NCI-H2171 treated with DMSO at 0.1 percent for 48 hours (cell line): ENCODE measurements at regions not wholly inside any gene's neighbourhood (a gene's known extent, or its start where the extent isn't known, plus 50 kb on each side); places are given as distances from the start of the nearest gene placed in this dataset.
"Not testable (repeated sequence)": the region's sequence is repeated elsewhere in the genome, so short reads cannot be mapped to it uniquely, and the experiment has no call there.

Experiments
- DNase-seq: peaks from one replicate; lab custom pipeline; 2025; lab: John Stamatoyannopoulos, UW

DNA sequence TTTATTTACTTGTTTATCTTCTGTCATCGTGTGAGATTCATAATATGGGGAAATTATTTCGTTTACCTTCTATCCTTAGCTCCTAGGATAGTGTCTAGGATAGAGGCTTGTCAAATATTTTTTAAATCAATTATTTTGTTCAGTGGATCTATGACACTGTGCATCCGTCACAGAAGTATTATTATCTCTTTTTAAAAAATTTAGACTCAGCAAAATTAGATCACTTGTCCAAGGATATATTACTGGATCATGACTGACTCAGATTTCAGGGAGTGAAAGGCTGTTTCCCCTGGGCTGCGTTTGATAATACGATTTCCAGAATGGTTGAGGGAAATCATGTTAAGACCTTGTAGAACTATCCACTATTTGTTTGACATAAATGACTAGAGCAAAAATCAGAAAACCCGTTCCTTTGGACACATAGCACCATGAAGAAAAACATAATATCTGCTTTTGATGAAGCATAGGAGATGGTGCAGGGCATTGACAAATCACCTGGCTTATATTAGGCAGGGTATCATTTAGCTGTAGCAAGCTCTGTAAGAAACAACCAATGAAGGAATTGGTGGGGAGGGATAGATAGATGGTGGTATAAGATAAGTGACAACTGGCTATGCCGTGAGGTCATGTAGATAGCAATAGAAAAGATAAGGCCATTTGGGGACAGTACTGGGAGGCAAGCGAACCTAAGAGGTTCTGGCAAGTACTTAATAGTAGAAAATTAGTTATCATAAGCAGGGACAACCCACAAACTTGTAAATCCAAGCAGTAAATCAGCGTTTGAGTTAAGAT is 465.2 kb upstream of the MAN1A1 start:
- no peak for DNase-seq

DNA sequence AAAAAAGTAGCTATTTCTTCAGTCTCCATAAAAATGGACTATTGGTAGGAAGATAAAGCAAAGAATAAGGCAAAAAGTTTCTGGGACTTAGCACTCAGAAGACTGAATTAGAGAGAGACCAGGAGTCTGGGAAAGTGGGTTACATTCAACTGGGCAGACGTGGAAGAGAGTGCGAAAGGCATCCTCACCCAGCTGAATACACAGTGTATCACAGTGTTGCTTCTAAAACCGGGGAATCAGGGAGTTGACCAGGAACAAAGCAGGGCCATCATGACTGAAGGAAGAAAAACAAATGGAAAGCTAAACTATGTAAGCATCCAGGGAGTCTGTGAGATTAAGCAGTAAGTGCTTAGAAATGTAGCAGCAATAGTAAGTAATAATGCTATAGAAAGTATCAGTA is 452.9 kb upstream of the MAN1A1 start:
- no peak for DNase-seq

- DNase-seq = no peak
Observed at GRCh38 chr6:119801056-119801455, 451.5 kb upstream of the MAN1A1 start.

DNA sequence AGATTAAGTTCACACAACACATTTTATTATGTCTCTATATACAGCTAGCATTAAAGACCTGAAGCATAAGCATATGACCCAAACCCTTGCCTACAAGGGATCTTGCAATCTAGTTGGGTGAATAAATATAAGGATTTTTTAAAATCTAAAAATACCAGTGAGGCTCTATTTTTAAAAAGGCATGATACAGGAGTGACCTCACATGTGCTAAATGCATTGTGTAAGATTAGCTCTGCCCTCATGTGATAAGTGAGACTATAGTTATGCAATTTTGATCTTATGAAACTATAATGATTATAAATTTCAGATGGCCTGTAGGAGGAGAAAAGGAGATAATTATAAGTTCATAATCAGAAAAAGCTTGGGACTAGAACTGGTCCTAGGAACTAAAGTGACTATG is 451.0 kb upstream of the MAN1A1 start:
- DNase-seq = no peak

GRCh38 chr6:119799596-119800509 is 450.3 kb upstream of the MAN1A1 start:
- DNase-seq = no peak

GRCh38 chr6:119791736-119792135 is 442.2 kb upstream of the MAN1A1 start:
- no peak for DNase-seq

DNA sequence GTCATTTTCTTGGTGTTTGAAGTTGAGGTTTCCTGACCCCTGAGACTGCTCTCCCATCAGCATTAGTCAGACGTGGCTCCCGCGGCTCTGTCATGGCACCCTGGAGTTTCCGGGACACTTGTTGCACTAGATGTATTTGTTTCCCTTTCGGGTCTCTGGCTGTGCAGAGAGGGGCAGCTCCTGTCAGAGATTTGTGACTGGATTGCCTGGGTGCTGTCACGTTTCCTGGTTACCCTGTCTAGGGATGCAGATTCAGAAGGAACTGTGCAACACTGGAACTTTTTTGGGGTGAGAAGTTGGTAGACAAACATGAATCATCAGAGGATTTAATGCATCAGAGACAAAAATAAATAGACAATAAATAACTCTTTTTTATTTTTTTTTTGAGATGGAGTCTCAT is 431.8 kb upstream of the MAN1A1 start:
- DNase-seq = no peak

- DNase-seq = no peak
Observed at GRCh38 chr6:119768201-119768600, 418.6 kb upstream of the MAN1A1 start.

GRCh38 chr6:119764927-119765681 is 415.5 kb upstream of the MAN1A1 start:
- peak; percentile 15 for DNase-seq

GRCh38 chr6:119760046-119760445 is 410.5 kb upstream of the MAN1A1 start:
- DNase-seq = no peak

DNA sequence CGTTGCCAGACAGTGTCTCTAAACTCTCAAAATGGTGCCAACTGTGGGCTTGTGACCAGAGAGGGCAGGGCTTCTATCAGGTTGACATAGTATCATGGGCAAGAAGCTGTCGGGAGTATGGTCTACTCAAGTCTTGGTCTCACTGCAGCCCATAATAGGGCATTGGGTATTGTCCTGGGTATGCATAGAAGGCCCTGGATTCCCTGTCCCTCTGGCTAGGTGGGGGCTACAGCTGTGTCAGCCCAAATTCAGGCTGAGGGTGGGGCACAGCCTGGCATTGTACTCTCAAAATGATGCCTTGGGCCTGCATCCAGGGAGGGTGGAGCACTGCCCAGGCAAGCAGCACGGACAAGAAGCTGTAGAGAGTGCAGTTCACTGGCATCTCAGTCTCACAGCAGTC is 408.8 kb upstream of the MAN1A1 start:
- no peak for DNase-seq

GRCh38 chr6:119757467-119757866 is 407.9 kb upstream of the MAN1A1 start:
- DNase-seq = no peak

- DNase-seq = peak; percentile 13
Observed at GRCh38 chr6:119749335-119749734, 399.8 kb upstream of the MAN1A1 start.

- not testable (repeated sequence) for DNase-seq
Observed at GRCh38 chr6:119748535-119748934, 399.0 kb upstream of the MAN1A1 start.

- peak; percentile 58 for DNase-seq
Observed at GRCh38 chr6:119742188-119742803, 392.7 kb upstream of the MAN1A1 start.

- DNase-seq = peak; percentile 67
Observed at GRCh38 chr6:119739769-119740168, 390.2 kb upstream of the MAN1A1 start.

DNA sequence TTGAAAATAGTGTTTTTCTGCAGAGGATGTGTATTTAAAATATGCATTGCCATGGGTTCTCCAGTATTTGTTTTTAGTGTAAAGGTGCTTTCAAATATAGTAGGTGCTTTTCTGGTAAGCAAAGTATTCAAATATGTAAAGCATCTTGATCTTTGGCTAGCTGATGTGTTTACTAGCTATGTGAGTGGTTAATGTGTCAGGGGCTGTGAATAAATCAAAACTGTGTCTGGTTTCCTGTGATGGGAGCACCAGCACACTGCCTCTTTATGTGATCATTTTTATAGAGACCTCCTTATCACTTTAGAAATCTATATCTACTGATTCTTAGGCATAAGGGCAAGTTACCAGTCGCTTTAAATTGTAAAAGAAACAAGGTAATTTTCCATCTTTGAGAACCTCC is 388.9 kb upstream of the MAN1A1 start:
- DNase-seq = peak; percentile 64

GRCh38 chr6:119736296-119737021 is 386.9 kb upstream of the MAN1A1 start:
- DNase-seq = no peak

GRCh38 chr6:119735530-119735929 is 386.0 kb upstream of the MAN1A1 start:
- no peak for DNase-seq

DNA sequence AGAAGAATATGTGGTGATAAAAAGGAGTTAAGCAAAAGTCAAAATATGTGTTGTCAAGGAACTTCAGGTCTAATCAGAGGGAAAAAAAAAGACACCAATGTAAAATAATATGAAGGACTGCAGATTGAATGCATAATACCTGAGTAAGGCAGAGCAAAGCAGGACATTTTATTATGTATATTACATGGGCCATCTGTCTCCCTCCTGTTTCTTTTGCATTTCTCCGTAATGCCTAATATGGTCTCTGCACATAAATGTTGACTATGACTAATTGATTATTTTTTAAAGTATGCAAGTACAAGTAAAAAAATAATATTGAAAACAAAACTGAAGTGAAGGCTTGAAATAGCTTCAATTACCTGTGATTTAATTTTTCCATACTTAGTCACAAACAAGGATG is 384.7 kb upstream of the MAN1A1 start:
- DNase-seq = no peak

GRCh38 chr6:119728935-119729334 is 379.4 kb upstream of the MAN1A1 start:
- DNase-seq = no peak
